NB4 (cell line): ENCODE measurements at regions not wholly inside any gene's neighbourhood (a gene's known extent, or its start where the extent isn't known, plus 50 kb on each side); places are given as distances from the start of the nearest gene placed in this dataset.

Experiments used
- DNase-seq: peaks from one replicate; pipeline ENCODE4 v3.0.0; 2010; ENCODE audit warnings: low read depth
- H3K4me3 ChIP-seq: one replicate; pipeline ENCODE4 v1.5.1; 2011; ENCODE audit warnings: mild to moderate bottlenecking, low read depth, low read length, moderate library complexity
- MYC ChIP-seq: IDR thresholded peaks from 2 replicates; pipeline ENCODE4 v1.6.1; 2011; ENCODE audit warnings: low read depth, low read length
- POLR2A ChIP-seq: IDR thresholded peaks from 2 replicates; pipeline ENCODE4 v1.6.1; 2011; ENCODE audit warnings: mild to moderate bottlenecking; ENCODE audit not compliant: insufficient read length; ENCODE audit errors: extremely low read depth
- TF ChIP-seq, protein P1 (sequence below): IDR thresholded peaks from 2 replicates; pipeline ENCODE4 v1.6.1; 2011; ENCODE audit warnings: low read depth, low read length
- TF ChIP-seq, protein P2 (sequence below): IDR thresholded peaks from one replicate; pipeline ENCODE4 v1.5.1; 2012; ENCODE audit warnings: low read depth, low read length

DNA sequence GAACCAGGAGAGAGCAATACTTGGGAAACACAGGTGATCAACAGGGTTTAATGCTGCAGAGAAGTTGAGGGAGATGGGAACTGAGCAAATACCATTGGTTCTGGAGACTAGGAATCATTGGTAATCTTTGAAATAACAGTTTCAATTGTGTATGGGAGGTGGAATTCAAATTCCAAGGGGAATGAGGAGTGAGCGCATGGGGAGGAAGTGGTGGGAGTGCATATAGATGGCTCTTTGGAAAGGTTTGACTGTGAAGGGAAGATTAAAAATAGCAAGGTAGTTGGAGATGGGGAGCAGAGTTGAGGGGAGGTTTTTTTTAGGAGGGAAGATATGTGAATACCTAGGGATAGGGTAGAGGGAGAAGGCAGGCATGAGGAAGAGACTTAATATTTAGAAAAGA is 51.1 kb upstream of the ROPN1 start:
- no peak overlapping the region for H3K4me3 ChIP-seq
- TF ChIP-seq, protein P1, sequence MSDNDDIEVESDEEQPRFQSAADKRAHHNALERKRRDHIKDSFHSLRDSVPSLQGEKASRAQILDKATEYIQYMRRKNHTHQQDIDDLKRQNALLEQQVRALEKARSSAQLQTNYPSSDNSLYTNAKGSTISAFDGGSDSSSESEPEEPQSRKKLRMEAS: no peak
- TF ChIP-seq, protein P2, sequence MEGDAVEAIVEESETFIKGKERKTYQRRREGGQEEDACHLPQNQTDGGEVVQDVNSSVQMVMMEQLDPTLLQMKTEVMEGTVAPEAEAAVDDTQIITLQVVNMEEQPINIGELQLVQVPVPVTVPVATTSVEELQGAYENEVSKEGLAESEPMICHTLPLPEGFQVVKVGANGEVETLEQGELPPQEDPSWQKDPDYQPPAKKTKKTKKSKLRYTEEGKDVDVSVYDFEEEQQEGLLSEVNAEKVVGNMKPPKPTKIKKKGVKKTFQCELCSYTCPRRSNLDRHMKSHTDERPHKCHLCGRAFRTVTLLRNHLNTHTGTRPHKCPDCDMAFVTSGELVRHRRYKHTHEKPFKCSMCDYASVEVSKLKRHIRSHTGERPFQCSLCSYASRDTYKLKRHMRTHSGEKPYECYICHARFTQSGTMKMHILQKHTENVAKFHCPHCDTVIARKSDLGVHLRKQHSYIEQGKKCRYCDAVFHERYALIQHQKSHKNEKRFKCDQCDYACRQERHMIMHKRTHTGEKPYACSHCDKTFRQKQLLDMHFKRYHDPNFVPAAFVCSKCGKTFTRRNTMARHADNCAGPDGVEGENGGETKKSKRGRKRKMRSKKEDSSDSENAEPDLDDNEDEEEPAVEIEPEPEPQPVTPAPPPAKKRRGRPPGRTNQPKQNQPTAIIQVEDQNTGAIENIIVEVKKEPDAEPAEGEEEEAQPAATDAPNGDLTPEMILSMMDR: no peak
- no peak for TF ChIP-seq MYC
- no peak for TF ChIP-seq POLR2A
- no peak for DNase-seq

DNA sequence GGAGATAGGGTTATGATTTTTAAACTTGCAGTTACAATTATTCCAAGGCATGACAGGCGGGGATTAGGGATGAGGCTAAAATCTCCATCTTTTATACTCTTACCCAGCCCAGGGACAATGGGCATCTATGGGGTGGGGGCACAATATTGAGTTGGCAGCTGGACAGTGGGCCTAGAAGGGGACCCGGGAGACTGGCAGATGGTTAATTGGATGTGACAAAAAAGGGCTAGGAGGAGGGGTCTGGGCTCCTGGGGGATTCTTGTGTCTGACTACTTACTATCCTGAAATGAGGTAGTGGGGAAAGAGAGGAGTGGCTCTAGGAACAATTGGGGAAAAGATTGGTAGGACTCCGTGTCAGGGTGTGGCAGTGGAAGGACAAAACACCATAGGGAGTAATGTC is 53.0 kb upstream of the ROPN1 start:
- DNase-seq: no peak
- no peak overlapping the region for H3K4me3 ChIP-seq
- TF ChIP-seq, protein P2: no peak
- TF ChIP-seq POLR2A (no peak), MYC (no peak)
- TF ChIP-seq, protein P1: no peak

DNA sequence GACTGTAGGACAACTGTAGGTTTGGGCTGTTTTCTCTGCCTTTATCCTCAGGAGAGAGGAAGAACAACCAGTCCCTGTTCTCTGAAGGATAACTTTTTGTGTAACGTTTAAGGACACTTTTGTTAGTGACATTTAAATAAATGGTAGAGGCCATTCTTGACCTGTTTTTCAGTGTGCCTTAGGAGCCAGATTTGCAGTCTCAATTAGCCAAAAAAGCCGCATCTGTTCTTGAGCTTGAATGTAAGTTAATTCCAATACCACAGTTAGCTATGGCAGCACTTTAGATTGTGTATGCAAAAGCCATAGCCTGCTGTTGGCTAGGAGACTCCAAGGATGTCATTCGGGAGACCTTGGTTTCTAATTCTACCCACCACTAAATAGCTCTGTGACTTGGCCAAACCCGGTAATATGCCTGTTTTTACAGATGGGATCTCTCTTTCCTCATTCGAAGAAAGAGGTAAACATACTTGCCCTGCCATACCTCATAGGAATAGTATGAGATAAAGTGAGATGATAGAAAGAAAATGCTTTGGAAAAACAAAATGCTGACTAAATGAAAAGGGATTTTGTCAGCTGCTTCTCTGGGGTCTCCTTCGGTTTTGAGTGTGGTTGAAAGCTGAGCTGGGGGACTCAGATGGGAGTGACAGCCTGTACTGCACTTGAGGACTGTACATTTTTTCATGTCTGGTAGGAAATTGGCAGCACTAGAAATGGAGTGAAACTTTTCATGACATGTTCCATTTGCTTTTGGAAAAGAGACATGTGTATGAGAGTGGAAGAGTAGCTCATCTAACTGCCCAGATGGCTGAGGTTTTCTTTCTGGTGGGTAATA is 57.3 kb upstream of the ROPN1 start:
- TF ChIP-seq MYC (no peak), POLR2A (no peak)
- TF ChIP-seq, protein P1: no peak
- TF ChIP-seq, protein P2: no peak
- no peak for DNase-seq
- H3K4me3 ChIP-seq: no peak overlapping the region

DNA sequence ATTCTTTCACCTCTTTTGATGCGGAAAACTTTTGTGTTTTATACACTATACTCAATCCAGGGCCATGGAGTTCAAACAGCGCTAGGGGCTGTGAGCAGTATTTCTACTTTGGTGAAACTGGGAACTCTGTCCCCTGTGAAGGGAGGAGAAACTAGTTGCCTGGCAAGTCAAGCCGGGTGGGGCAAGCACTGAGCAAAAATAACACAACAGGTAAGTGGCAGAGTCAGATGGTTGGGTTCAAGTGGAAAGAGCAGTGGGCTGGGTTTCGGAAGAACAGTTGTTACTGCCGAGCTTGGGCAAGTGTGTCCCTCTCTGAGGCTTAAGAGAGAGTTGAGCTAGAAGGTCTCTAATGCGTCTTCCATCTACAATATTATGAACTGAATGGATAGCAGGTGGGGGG is 59.7 kb upstream of the ROPN1 start:
- H3K4me3 ChIP-seq: no peak overlapping the region
- TF ChIP-seq MYC (no peak), POLR2A (no peak)
- TF ChIP-seq, protein P1: no peak
- TF ChIP-seq, protein P2: no peak
- DNase-seq: no peak

DNA sequence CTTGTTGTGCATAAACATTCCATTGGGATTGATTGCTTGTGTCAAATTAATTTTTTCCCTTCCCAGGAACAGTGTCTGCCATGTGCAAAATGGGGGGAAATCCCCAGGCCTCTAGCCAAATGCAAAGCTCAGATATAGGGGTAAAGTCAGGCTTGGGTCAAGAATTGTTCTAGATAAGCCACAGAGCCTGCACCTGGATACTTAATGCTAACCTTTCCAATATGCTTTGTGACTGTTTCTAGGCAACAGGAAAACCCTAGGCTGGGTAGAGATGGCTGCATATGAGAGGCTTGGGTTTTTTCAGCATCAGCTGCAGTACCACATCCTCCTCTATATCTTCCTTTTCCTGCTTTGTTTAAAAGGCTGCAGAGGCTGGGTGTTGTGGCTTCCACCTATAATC is 61.9 kb upstream of the ROPN1 start:
- no peak for DNase-seq
- TF ChIP-seq MYC (no peak), POLR2A (no peak)
- TF ChIP-seq, protein P1: no peak
- TF ChIP-seq, protein P2: no peak
- no peak overlapping the region for H3K4me3 ChIP-seq
